GM21737 (cell line): ENCODE measurements at regions not wholly inside any gene's neighbourhood (a gene's known extent, or its start where the extent isn't known, plus 50 kb on each side); places are given as distances from the start of the nearest gene placed in this dataset.

Experiments used
- ATAC-seq: cut with Tn5 transposase; IDR thresholded peaks from one replicate; pipeline ENCODE4 v1.9.1; 2021; ENCODE audit warnings: mild to moderate bottlenecking, moderate library complexity; ENCODE audit not compliant: unreplicated experiment

GRCh38 chr18:77439888-77440287 is 190.2 kb downstream of the GALR1 start:
- no peak for ATAC-seq

GRCh38 chr18:77442393-77442792 is 192.7 kb downstream of the GALR1 start:
- no peak for ATAC-seq

- no peak for ATAC-seq
These were observed 194.7 kb downstream of the GALR1 start for GRCh38 chr18:77444385-77444784.

GRCh38 chr18:77448046-77448445 is 198.4 kb downstream of the GALR1 start:
- ATAC-seq = no peak

- no peak for ATAC-seq
These were observed 205.4 kb downstream of the GALR1 start for GRCh38 chr18:77455004-77455403.

- ATAC-seq = no peak
These were observed 208.0 kb downstream of the GALR1 start for GRCh38 chr18:77457681-77458080.

GRCh38 chr18:77461062-77461688 is 211.5 kb downstream of the GALR1 start:
- no peak for ATAC-seq

GRCh38 chr18:77464917-77465316 is 215.3 kb downstream of the GALR1 start:
- ATAC-seq = no peak

GRCh38 chr18:77466890-77467289 is 217.2 kb downstream of the GALR1 start:
- ATAC-seq = no peak

- no peak for ATAC-seq
These were observed 219.5 kb downstream of the GALR1 start for GRCh38 chr18:77469131-77469530.

GRCh38 chr18:77470569-77471413 is 221.1 kb downstream of the GALR1 start:
- ATAC-seq = no peak

GRCh38 chr18:77472509-77472908 is 222.9 kb downstream of the GALR1 start:
- ATAC-seq = no peak

GRCh38 chr18:77478646-77479442 is 229.2 kb downstream of the GALR1 start:
- ATAC-seq = no peak

- no peak for ATAC-seq
These were observed 231.9 kb downstream of the GALR1 start for GRCh38 chr18:77481541-77481940.

GRCh38 chr18:77482190-77483085 is 232.8 kb downstream of the GALR1 start:
- ATAC-seq = no peak

GRCh38 chr18:77486985-77487384 is 237.3 kb downstream of the GALR1 start:
- no peak for ATAC-seq

GRCh38 chr18:77487951-77488740 is 238.5 kb downstream of the GALR1 start:
- no peak for ATAC-seq

- ATAC-seq = no peak
These were observed 245.4 kb downstream of the GALR1 start for GRCh38 chr18:77495079-77495478.

- ATAC-seq = peak; percentile 83
These were observed 246.5 kb downstream of the GALR1 start for GRCh38 chr18:77495982-77496690.
